Liver (tissue), 8 donors: ENCODE measurements at regions not wholly inside any gene's neighbourhood (a gene's known extent, or its start where the extent isn't known, plus 50 kb on each side); places are given as distances from the start of the nearest gene placed in this dataset.

Experiments used
- DNase-seq: peaks from one replicate; pipeline ENCODE4 v3.0.0-alpha.2; 2017; ENCODE audit warnings: low spot score
- H3K27ac ChIP-seq, 2 donors: one replicate each; pipeline ENCODE4 v1.7.0; 2013; ENCODE audit warnings: inconsistent platforms in 2 of 2, low read length in 2 of 2, control low read depth in 1 of 2, low read depth in 1 of 2, mild to moderate bottlenecking in 1 of 2
- H3K27me3 ChIP-seq, 4 donors: one replicate each; pipeline versions ENCODE4 v1.6.1 to v1.7.0; 2013; ENCODE audit warnings: low read length in 3 of 4, inconsistent platforms in 1 of 4, mild to moderate bottlenecking in 1 of 4, moderate library complexity in 1 of 4; ENCODE audit not compliant: control insufficient read depth in 4 of 4, insufficient read depth in 4 of 4
- H3K36me3 ChIP-seq, 4 donors: one replicate each; pipeline versions ENCODE4 v1.6.1 to v1.7.0; 2013; ENCODE audit warnings: low read length in 3 of 4, mild to moderate bottlenecking in 3 of 4, low read depth in 1 of 4, moderate library complexity in 1 of 4; ENCODE audit not compliant: control insufficient read depth in 4 of 4, insufficient read depth in 3 of 4
- H3K4me1 ChIP-seq, 4 donors: one replicate each; pipeline versions ENCODE4 v1.6.1 to v1.7.0; 2013; ENCODE audit warnings: low read length in 3 of 4, mild to moderate bottlenecking in 3 of 4, moderate library complexity in 1 of 4; ENCODE audit not compliant: control insufficient read depth in 4 of 4, insufficient read depth in 4 of 4
- H3K4me3 ChIP-seq, 3 donors: one replicate each; pipeline versions ENCODE4 v1.6.1 to v1.7.0; 2013; ENCODE audit warnings: low read length in 3 of 3, control low read depth in 1 of 3, low read depth in 1 of 3, mild to moderate bottlenecking in 1 of 3
- H3K9ac ChIP-seq, 2 donors: one replicate each; pipeline ENCODE4 v1.7.0; 2013; ENCODE audit warnings: low read length in 2 of 2, mild to moderate bottlenecking in 2 of 2, moderate library complexity in 2 of 2, control low read depth in 1 of 2, low read depth in 1 of 2
- H3K9me3 ChIP-seq, 4 donors: one replicate each; pipeline versions ENCODE4 v1.6.1 to v1.7.0; 2013; ENCODE audit warnings: low read length in 3 of 4; ENCODE audit not compliant: control insufficient read depth in 4 of 4
- CTCF ChIP-seq: fragments of 150-350 bp; IDR thresholded peaks from 2 replicates; pipeline ENCODE4 v1.5.1; 2017; ENCODE audit warnings: improper control_type of control experiment, low read depth, low read length; ENCODE audit not compliant: missing input control
- EGR1 ChIP-seq, 2 donors: IDR thresholded peaks; 2 replicates each; pipeline ENCODE4 v1.6.1; 2016 to 2018; ENCODE audit warnings: antibody characterized with exemption in 2 of 2, low read depth in 2 of 2
- FOXA1 ChIP-seq: IDR thresholded peaks from 2 replicates; pipeline ENCODE4 v1.6.1; 2016; ENCODE audit warnings: antibody characterized with exemption
- FOXA2 ChIP-seq: IDR thresholded peaks from 2 replicates; pipeline ENCODE4 v1.6.1; 2016; ENCODE audit warnings: antibody characterized with exemption
- GABPA ChIP-seq, 2 donors: IDR thresholded peaks in 1 of 2; conservative IDR thresholded peaks in 1 of 2; 2 replicates each; pipeline ENCODE4 v1.6.1; 2016; ENCODE audit warnings: antibody characterized with exemption in 2 of 2, mild to moderate bottlenecking in 1 of 2, moderate library complexity in 1 of 2
- HNF4A ChIP-seq, 2 donors: conservative IDR thresholded peaks; 2 replicates each; pipeline ENCODE4 v1.6.1; 2016; ENCODE audit warnings: antibody characterized with exemption in 2 of 2, mild to moderate bottlenecking in 2 of 2
- HNF4G ChIP-seq: IDR thresholded peaks from 2 replicates; pipeline ENCODE4 v1.6.1; 2016; ENCODE audit warnings: antibody characterized with exemption
- JUND ChIP-seq, 2 donors: IDR thresholded peaks; 2 replicates each; pipeline ENCODE4 v1.6.1; 2016; ENCODE audit warnings: antibody characterized with exemption in 2 of 2
- MAX ChIP-seq: IDR thresholded peaks from 2 replicates; pipeline ENCODE4 v1.6.1; 2016; ENCODE audit warnings: antibody characterized with exemption
- NR2F2 ChIP-seq: IDR thresholded peaks from 2 replicates; pipeline ENCODE4 v1.6.1; 2016; ENCODE audit warnings: antibody characterized with exemption
- RAD21 ChIP-seq, 2 donors: IDR thresholded peaks; 2 replicates each; pipeline ENCODE4 v1.6.1; 2016; ENCODE audit warnings: antibody characterized with exemption in 2 of 2, mild to moderate bottlenecking in 2 of 2
- RXRA ChIP-seq, 2 donors: IDR thresholded peaks; 2 replicates each; pipeline ENCODE4 v1.6.1; 2017 to 2018; ENCODE audit warnings: antibody characterized with exemption in 2 of 2, mild to moderate bottlenecking in 1 of 2
- SP1 ChIP-seq: IDR thresholded peaks from 2 replicates; pipeline ENCODE4 v1.6.1; 2018; ENCODE audit warnings: antibody characterized with exemption, mild to moderate bottlenecking
- TAF1 ChIP-seq: conservative IDR thresholded peaks from 2 replicates; pipeline ENCODE4 v1.6.1; 2016; ENCODE audit warnings: antibody characterized with exemption, mild to moderate bottlenecking
- YY1 ChIP-seq: IDR thresholded peaks from 2 replicates; pipeline ENCODE4 v1.6.1; 2016; ENCODE audit warnings: antibody characterized with exemption, mild to moderate bottlenecking
- ZBTB33 ChIP-seq: IDR thresholded peaks from 2 replicates; pipeline ENCODE4 v1.6.1; 2016; ENCODE audit warnings: antibody characterized with exemption
- WGBS: extraction: QIAGEN DNeasy Blood & Tissue Kit; methylation state at CpG from one replicate; pipeline ENCODE4 v1.1.7; 2013; 5-methylcytosine and 5-hydroxymethylcytosine counted together
- TF ChIP-seq, protein P1 (sequence below): IDR thresholded peaks from 2 replicates; pipeline ENCODE4 v1.6.1; 2016; ENCODE audit warnings: antibody characterized with exemption, mild to moderate bottlenecking
- TF ChIP-seq, protein P2 (sequence below): IDR thresholded peaks from 2 replicates; pipeline ENCODE4 v1.6.1; 2016; ENCODE audit warnings: antibody characterized with exemption
- donor health status: healthy.
- donor health status: healthy.
- donor health status: healthy.
- donor health status: healthy.
- donor health status: healthy.

DNA sequence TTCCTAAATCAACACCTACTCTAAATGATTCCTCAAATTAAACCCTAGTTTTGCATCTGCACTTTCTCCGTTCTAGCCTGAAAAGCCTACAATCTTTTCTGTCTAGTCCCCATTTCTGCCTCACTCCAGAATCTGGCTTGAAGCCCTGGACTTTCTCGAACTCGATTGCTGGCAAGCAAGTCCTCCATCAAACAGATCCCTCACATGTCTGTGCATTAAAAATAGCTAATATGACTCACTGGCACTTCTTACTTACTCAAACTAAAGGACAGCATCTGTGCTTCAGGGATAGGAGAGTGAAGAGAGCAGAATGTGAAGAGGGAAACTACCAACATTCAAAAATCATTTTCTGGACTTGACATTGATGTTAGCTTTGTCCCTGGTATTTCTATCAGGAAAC is 51.8 kb upstream of the CXADR start (continued):
- TF ChIP-seq, protein P1, sequence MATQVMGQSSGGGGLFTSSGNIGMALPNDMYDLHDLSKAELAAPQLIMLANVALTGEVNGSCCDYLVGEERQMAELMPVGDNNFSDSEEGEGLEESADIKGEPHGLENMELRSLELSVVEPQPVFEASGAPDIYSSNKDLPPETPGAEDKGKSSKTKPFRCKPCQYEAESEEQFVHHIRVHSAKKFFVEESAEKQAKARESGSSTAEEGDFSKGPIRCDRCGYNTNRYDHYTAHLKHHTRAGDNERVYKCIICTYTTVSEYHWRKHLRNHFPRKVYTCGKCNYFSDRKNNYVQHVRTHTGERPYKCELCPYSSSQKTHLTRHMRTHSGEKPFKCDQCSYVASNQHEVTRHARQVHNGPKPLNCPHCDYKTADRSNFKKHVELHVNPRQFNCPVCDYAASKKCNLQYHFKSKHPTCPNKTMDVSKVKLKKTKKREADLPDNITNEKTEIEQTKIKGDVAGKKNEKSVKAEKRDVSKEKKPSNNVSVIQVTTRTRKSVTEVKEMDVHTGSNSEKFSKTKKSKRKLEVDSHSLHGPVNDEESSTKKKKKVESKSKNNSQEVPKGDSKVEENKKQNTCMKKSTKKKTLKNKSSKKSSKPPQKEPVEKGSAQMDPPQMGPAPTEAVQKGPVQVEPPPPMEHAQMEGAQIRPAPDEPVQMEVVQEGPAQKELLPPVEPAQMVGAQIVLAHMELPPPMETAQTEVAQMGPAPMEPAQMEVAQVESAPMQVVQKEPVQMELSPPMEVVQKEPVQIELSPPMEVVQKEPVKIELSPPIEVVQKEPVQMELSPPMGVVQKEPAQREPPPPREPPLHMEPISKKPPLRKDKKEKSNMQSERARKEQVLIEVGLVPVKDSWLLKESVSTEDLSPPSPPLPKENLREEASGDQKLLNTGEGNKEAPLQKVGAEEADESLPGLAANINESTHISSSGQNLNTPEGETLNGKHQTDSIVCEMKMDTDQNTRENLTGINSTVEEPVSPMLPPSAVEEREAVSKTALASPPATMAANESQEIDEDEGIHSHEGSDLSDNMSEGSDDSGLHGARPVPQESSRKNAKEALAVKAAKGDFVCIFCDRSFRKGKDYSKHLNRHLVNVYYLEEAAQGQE, result no peak

- Histone ChIP-seq H3K9me3 (no peaks in the 10 kb centered on the region), H3K4me1 (peaks cover 0 to 19% (median 5%) of the 10 kb centered on the region in 4 donors), H3K27me3 (no peaks in the 10 kb centered on the region), H3K4me3 (no peak overlapping the region), H3K9ac (no peak overlapping the region), H3K27ac (peak overlapping the region; percentile 77 to 91), H3K36me3 (no peaks in the 10 kb centered on the region)
- 59% methylated on average over 4 of the region's 4 CpGs for WGBS
- DNase-seq, result no peak
- TF ChIP-seq HNF4A (conservative IDR thresholded peaks at IDR 0.05) (no peak), RAD21 (IDR thresholded peaks at IDR 0.05) (no peak), CTCF (no peak), NR2F2 (no peak), ZBTB33 (no peak), YY1 (no peak), MAX (no peak), FOXA1 (no peak), RXRA (IDR thresholded peaks at IDR 0.05) (no peak), EGR1 (IDR thresholded peaks at IDR 0.05; ENCODE audit: low read depth in 2 of 2) (no peak), JUND (IDR thresholded peaks at IDR 0.05) (no peak), TAF1 (no peak), HNF4G (no peak), GABPA (IDR thresholded peaks at IDR 0.05 in 1 of 2, conservative IDR thresholded peaks at IDR 0.05 in 1 of 2) (no peak), SP1 (no peak), FOXA2 (no peak)
- TF ChIP-seq, protein P2, sequence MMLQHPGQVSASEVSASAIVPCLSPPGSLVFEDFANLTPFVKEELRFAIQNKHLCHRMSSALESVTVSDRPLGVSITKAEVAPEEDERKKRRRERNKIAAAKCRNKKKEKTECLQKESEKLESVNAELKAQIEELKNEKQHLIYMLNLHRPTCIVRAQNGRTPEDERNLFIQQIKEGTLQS, result no peak
- TF ChIP-seq, protein P1, result no peak
Measured at GRCh38 chr21:17461582-17461981, 51.3 kb upstream of the CXADR start.
